Hematopoietic multipotent progenitor cell treated with erythropoietin and hydrocortisone succinate and interleukin-3 and kit ligand, for 6 days (in vitro differentiated cells): ENCODE measurements at regions not wholly inside any gene's neighbourhood (a gene's known extent, or its start where the extent isn't known, plus 50 kb on each side); places are given as distances from the start of the nearest gene placed in this dataset.
A peak's percentile ranks its signal among the peaks of the same experiment; 100 is the strongest.
"Not testable (repeated sequence)": the region's sequence is repeated elsewhere in the genome, so short reads cannot be mapped to it uniquely, and the experiment has no call there.

Source experiments
- DNase-seq: peaks from one replicate; pipeline ENCODE4 v3.0.0-alpha.2; 2015

GRCh38 chr15:21174761-21175160, 265.5 kb downstream of the POTEB3 start:
- not testable (repeated sequence) for DNase-seq

GRCh38 chr15:21151203-21151966, 285.3 kb upstream of the POTEB2 start:
- DNase-seq: not testable (repeated sequence)

DNA sequence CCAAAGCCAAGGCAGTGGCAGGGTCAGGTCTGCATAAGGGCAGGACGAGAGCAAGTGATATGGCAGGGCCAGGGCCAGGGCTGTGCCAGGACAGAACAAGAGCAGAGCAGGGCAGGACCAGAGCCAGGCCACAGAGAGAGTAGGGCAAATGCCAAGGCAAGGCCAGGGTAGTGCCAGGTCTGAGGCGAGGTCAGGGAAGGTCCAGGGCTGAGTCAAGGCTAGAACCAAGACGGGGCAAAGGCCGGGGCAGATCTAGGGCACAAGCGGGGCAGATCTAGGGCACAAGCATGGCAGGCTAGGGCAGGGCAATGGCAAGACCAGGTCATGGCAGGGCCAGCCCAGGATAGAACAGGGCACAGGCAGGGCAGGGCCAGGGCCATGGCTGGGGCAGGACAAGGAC, 282.0 kb upstream of the POTEB2 start:
- DNase-seq: not testable (repeated sequence)

- not testable (repeated sequence) for DNase-seq
Observed at GRCh38 chr15:21133893-21134292, 267.8 kb upstream of the POTEB2 start.

DNA sequence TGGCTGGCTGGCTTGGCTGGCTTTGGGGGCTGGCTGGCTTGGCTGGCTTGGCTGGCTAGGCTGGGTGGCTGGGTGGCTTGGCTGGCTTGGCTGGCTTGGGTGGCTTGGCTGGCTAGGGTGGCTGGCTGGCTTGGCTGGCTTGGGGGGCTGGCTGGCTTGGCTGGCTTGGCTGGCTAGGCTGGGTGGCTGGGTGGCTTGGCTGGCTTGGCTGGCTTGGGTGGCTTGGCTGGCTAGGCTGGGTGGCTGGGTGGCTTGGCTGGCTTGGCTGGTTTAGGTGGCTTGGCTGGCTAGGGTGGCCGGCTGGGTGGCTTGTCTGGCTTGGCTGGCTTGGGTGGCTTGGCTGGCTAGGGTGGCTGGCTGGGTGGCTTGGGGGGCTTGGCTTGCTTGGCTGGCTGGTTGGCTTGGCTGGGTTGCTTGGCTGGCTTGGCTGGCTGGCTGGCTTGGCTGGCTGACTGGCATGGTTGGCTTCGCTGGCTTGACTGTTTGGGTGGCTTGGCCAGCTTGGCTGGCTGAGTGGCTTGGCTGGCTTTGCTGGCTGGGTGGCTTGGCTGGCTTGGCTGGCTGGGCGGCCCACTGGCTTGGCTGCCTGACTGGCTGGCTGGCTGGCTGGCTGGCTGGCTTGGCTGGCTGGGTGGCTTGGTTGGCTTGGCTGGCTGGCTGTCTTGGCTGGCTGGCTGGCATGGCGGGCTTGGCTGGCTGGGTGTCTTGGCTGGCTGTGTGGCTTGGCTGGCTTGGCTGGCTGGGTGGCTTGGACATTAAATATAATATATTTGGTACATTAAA, 246.3 kb upstream of the POTEB2 start:
- not testable (repeated sequence) for DNase-seq

GRCh38 chr15:21111861-21112260, 245.7 kb upstream of the POTEB2 start:
- DNase-seq: peak; percentile 0

GRCh38 chr15:21111172-21111571, 245.1 kb upstream of the POTEB2 start:
- DNase-seq: not testable (repeated sequence)

- not testable (repeated sequence) for DNase-seq
Observed at GRCh38 chr15:21110187-21110804, 244.2 kb upstream of the POTEB2 start.

DNA sequence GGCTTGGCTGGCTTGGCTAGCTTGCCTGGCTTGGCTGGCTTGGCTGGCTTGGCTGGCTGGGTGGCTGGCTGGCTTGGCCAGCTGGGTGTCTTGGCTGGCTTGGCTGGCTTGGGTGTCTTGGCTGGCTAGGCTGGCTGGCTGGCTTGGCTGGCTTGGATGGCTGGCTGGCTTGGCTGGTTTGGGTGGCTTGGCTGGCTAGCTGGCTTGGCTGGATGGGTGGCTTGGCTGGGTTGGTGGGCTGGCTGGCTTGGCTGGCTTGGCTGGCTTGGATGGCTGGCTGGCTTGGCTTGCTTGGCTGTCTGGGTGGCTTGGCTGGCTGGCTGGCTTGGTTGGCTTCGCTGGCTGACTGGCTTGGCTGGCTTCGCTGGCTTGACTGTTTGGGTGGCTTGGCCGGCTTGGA, 242.3 kb upstream of the POTEB2 start:
- DNase-seq: not testable (repeated sequence)

DNA sequence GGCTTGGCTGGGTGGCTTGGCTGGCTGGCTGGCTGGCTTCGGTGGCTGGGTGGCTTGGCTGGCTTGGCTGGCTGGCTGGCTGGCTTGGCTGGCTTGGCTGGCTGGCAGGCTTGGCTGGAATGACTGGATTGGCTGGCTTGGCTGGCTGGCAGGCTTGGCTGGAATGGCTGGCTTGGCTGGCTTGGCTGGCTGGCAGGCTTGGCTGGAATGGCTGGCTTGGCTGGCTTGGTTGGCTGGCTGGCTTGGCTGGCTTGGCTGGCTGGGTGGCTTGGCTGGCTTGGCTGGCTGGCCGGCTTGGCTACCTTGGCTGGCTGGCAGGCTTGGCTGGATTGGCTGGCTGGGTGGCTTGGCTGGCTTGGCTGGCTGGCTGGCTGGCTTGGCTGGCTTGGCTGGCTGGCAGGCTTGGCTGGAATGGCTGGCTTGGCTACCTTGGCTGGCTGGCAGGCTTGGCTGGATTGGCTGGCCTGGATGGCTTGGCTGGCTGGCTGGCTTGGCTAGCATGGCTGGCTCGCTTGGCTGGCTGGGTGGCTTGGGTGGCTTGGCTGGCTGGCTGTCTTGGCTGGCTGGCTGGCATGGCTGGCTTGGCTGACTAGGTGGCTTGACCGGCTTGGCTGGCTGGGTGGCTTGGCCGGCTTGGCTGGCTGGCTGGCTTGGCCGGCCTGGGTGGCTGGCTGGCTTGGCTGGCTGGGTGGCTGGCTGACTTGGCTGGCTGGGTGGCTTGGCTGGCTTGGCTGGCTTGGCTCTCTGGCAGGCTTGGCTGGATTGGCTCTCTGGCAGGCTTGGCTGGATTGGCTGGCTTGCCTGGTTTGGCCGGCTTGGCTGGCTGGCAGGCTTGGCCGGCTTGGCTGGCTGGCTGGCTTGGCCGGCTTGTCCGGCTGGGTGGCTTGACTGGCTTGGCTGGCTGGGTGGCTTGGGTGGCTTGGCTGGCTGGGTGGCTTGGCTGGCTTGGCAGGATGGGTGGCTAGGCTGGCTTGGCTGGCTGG, 241.6 kb upstream of the POTEB2 start:
- not testable (repeated sequence) for DNase-seq

DNA sequence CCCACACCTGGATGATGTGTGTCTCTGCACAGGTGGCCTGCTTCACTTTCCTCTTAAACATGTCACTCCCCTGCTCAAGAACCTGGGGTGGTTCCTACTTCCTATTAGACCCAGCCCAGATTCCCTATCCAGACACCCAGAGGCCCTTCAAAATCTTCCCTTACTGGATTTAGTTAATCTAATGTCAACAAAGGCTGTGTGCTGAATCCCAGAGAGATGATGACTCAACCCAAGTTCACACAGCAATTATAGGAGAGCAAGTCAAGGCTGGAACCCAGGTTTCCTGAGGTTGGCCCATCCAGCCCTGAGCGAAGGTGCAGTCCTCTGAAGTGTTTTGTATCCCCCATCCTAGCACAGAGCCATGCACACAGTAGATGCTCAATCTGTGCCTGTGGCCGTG, 230.5 kb upstream of the POTEB2 start:
- DNase-seq: not testable (repeated sequence)

DNA sequence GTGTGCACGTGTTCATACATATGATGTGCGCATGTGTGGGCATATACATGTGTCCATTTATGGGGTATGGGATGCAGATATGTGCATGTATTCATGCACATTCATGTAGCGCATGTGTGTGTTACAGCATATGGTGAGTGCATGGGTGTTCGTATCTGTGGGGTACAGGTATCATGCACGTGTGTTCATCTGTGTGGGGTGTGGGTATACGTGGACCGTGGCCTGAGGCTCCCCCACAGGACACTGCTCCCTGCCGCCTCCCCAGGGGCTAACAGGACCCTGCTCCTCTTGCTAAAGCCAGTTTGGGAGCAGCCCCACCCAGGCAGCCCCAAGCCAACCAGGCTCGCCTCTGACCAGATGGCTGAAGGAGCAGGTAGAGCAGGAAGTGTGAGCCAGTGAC, 213.4 kb upstream of the POTEB2 start:
- DNase-seq: not testable (repeated sequence)

DNA sequence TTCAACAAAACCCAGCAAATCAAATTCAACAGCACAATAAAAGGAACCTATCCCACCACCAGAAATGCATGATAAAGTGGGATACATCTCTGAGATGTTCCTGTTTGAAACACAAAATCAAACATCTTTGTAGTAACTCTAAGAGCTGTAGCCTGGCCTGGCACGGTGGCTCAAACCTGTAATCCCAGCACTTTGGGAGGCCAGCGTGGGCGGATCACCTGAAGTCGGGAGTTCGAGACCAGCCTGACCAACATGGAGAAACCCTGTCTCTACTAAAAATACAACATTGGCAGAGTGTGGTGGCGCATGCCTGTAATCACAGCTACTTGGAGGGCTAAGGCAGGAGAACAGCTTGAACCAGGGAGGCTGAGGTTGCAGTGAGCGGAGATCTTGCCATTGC, 202.8 kb upstream of the POTEB2 start:
- not testable (repeated sequence) for DNase-seq

GRCh38 chr15:21063512-21063911, 197.4 kb upstream of the POTEB2 start:
- DNase-seq: not testable (repeated sequence)

GRCh38 chr15:21062619-21063163, 196.6 kb upstream of the POTEB2 start:
- DNase-seq: not testable (repeated sequence)

- not testable (repeated sequence) for DNase-seq
Observed at GRCh38 chr15:21051866-21052265, 185.8 kb upstream of the POTEB2 start.

DNA sequence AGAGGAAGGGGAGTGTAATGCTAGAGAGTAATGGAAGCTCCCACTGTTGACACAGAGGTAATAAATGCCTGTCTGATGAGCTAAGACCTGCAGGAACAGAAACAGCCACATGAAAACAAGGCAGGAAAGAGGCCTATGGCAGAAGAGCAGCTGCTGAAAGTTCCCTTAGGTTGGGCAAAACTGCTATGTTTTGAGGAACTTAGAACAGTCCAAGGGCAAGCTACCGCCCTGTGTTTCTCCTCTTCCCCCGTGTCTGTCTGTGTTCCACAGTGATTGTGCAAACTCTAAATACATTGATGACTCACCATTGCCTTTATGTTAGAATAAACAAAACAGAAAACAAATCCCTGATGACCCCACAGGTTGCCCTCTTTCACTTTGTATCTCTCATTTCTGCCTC, 165.6 kb upstream of the POTEB2 start:
- DNase-seq: not testable (repeated sequence)

DNA sequence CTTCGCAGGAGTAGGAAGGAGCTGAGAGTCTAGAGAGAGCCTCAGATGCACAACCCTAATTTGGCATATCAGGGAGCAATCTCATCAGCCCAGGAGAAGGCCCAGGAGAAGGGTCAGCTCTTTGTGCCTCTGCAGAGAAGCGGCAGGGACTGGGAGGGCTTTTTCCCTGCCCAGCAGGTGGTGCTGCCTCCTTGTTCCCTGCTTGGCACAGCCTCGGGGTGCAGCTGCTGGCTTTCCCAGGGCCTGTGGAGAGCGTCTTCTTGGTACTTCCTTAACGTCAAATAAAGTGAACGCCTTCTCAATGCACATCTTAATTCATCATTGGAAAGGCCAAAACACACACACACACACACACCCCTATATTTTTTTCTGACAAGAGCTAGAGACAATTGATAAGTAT, 162.9 kb upstream of the POTEB2 start:
- not testable (repeated sequence) for DNase-seq

GRCh38 chr15:21027942-21028341, 161.8 kb upstream of the POTEB2 start:
- not testable (repeated sequence) for DNase-seq

DNA sequence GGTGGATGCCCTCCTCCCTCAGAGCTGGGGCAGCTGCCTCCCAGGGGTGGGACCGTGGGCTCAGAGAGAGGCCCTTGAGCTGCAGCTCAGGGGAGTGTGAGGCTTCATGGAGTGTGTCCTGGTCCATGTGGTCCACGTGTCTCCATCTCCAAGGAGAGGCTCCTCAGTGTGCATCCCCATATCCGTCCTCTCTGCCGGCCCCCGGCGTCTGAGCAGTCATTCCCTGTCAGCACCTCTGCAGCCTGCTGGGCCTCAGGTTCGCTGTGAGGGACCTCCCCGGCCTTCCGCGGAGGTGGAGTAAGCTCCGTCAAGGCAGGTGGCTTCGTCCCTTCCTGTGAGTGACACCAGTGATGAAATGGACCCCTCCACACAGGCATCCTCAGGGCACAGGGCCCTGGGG, 160.7 kb upstream of the POTEB2 start:
- DNase-seq: not testable (repeated sequence)

- DNase-seq: not testable (repeated sequence)
Observed at GRCh38 chr15:21024235-21024987, 158.3 kb upstream of the POTEB2 start.
